HG02973 (cell line): ENCODE measurements at regions not wholly inside any gene's neighbourhood (a gene's known extent, or its start where the extent isn't known, plus 50 kb on each side); places are given as distances from the start of the nearest gene placed in this dataset.

Experiments
- ATAC-seq: cut with Tn5 transposase; IDR thresholded peaks from one replicate; pipeline ENCODE4 v1.9.1; 2021; ENCODE audit warnings: moderate library complexity; ENCODE audit not compliant: unreplicated experiment

DNA sequence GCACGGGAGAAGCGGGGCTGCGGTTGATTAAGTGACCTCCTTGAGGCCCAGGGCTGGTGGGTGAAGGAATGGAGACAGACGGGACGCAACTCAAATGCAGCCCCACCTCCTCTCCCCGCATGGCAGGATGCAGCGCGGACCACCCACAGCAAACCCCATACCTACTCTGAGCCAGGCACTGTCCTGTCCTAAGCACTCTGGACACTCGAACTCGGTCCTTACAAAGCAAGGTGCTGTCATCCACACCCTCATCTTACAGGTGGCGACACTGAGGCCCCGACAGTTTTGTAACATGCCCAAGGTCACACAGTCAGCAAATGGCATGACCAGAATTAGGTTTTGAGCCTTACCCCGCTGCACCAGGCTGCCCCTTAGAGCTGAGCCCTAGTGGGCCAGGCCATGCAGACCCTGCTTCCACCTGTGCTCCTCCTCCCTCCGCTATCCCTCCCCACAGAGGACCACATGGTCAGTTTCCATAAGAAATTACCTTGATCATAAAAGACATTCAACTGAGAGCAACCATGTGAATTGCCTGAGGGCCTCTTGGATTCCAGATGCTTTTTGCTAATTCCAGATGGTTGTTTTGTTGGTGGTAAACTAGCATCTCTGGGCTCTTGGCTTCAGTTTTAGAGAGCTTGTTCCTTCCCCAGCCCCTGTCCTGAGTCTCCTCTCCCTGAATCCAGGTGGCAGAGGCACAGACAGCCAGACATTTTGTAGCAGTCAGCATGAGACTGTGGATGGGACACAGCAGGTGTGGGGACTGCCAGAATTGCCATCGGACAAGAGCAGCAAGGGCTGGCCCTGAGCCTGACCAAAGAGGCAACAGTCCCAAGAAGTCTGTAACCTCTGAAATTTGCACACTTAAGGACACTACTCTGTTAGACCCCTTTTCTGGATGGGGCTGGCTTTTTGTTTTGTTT, 171.9 kb upstream of the PMEPA1 start:
- ATAC-seq: no peak

DNA sequence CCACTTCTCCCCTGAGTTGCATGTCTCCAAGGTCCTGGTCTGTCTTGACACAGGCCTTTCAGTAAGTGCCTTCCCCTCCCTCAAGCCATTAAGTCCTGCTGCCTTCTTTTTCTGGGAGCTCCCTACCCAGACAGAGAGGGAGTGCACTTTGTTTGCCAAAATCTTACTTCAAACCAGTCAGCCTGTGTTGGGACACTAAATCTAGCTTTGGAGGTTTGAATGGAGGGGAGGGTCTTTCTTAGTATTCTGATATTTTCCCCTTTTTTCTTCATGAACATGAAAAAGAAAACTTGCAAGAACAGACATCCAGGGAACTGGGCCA, 170.7 kb upstream of the PMEPA1 start:
- no peak for ATAC-seq

DNA sequence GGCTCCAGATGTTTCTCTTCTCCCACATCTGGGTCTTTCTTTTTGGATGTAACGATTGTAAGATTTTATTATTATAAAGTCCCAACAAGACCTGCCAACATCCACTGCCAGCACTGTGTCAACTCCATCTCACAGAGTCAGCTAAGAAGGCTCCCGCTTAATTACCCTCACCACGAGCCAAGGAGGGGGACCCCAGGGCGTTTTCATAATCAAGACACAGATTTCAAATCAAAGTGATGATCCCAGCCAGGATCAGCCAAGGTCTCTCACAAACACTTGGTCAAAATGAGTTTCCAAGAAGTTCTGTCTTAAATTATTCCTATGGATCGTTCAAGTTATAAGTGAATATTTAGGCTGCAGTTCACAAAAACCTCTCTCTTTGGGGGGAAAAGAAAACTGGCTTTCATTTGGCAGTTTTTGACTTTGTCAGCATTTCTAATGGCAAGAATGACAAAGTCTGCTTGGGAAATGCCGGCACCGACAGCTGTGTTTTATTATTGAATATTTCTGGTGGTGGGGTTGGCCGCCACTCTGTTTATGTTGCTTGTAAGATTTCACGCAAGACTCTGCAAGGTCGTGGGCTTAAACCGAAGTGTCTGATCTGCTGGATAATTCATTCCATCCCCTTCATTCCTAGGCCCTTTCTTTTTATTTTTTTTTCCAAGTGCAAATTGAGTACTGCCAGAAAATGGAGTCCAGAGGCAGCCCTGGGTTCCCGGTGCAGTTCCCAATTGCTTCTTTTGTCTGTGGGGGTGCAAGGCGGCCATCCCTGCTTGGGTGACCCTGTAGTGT, 170.2 kb upstream of the PMEPA1 start:
- ATAC-seq: no peak

DNA sequence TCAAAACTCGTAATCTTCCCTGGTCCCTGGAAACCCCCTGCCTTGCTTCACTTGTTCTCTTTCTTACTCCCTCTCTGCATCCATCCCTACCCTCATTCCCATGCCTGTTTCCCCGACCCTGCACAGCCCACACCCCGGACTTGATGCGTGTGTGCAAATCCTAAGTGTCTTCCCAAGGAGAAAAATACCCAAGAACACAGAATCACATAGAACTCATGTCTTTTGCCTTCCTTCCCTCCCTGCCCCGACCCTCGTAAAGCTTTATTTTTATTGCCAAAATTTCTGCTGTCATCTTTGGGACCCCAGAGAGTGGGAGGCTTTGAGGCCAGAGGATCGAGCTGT, 169.6 kb upstream of the PMEPA1 start:
- no peak for ATAC-seq

DNA sequence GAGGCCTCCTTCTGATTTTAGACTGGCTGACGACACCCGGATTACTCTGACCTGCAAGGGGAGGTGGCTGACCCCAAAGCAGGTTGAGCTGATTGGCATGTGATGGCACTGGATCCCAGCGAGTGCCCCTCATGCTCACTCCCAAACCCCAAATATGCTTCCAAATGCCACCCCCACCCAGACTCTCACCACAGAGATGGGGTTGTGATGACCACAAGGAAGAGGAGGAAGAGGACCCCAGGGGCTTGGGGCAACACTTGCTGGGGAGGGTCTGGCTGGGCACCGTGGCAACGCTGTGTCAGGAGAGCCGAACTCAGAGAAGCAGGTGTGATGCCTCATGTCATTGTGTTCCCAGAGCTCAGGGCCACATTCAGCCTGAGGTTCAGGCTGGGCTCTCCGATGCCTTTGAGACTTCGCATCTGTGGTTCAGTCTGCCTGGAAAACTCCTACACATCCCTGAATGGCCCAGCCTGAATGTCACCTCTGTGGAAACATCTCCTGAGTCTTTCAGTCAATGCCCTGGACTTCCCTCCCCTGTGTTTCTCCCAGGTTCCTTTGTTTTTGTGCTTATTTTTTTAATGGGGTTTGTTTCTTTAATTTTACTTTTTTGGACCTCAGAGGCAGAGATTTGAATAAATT, 169.1 kb upstream of the PMEPA1 start:
- ATAC-seq: no peak

DNA sequence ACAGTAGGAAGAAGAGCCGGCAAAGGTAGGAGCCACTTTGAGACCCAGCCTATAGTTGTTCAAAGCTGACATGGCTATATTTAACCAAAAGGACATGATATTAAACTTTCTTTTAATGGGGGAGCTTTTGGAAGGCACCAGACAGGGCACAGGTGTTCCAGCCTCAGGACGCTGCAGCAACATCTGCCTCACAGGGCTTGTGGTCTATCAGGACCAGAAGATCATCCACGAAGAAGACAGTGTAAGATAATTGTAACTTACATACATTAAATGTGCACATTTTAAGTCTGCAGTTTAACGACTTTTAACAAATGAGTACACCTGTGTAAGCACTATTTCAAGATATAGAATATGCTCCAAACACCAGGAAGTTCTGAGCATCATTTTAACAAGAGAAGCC, 168.2 kb upstream of the PMEPA1 start:
- no peak for ATAC-seq

DNA sequence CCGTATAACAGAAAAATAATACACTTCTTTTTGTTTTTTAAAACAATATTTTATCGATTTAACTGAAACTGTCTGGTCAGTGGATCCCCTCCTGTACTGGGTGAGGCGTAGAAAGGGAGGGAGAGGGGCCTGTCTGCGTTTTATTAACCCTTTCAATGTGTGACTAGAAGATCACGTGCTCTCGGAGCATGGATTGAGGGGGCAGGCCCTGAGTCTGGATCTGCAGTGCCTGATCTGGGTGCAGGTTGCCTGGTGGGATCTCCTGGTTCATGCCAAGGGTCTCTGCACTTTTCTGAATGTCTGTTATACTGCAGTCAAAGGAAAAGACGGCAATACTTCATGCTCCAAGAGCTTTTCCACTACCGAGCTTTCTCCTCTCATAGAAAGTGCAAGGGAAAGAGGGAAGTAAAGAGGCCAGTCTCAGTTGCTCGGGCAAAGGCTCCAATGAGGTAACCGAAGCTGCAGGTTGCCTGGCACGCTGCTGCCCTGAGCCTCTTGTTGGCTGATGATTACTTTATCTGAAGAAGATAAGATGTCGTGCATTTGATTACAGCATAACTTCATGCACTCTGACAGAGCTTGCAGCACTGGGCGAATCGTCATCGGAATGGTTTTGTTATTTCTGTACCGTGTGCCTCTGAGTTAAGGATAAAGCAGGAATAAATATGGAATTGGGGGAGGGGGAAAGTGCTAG, 167.5 kb upstream of the PMEPA1 start:
- no peak for ATAC-seq

DNA sequence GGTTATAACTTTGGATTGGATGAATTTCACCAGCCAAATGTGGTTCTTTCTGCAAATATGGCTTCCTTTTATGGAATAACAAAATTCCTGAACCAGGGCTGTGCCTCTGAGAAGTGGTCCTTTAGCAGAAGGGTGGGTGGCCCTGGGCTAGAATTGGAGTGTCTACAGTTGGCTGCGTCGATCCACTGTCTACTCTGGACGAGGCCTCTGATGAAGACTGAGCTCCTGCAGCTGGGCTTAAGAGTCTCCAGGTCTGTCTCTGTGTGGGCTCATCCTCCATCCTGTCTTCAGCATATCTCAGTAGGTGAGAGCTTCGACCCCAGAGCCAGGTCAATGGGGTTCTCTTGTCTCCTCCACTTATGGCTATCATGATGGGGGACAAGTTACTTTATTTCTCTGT, 166.3 kb upstream of the PMEPA1 start:
- no peak for ATAC-seq

DNA sequence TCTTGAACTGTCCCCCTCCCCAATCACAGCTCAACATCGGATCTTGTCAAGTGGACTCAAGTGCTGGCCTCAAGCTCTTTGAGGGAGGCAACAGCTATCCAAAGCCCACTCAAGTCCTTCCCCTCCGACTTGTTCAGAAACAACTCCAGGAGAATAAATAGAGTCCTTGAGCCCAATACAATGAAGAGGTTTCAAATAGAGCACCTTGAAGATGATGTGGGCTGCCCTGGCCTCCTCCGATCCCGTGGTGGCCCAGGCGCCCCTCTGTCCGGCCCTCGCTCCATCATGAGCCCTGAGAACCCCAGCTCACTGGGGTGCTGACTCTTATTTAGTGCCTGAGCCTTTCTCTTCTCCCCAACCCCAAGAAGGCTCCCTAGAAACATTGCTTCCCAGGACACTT, 164.3 kb upstream of the PMEPA1 start:
- no peak for ATAC-seq

DNA sequence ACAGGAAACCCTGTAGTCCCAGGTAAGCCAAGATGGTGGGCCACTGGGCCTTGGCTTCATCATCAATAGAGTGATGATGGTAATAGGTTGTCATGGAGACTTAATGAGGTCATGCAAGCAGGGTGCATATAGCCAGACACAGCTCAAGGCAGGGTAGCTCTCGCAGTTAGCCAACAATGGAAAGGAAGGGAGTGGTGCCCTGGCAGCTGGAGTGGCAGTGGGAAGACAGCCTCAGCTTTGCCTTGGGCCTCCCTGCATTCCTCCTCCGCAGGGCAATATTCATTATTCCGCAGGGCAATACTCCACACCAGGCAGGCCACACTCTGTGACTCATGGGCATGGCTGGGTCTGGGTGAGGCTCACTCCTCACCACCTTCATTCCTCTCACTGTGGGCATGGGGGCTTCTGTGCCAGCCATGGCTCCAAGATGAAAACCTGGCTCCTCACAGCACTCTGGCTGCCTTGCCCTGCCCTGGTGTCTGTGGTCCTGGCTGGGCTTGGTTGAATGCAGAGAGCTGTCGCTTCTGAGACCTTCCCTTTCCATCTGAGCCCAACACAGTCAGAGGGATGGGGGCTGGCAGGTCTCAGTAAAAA, 163.1 kb upstream of the PMEPA1 start:
- ATAC-seq: no peak

DNA sequence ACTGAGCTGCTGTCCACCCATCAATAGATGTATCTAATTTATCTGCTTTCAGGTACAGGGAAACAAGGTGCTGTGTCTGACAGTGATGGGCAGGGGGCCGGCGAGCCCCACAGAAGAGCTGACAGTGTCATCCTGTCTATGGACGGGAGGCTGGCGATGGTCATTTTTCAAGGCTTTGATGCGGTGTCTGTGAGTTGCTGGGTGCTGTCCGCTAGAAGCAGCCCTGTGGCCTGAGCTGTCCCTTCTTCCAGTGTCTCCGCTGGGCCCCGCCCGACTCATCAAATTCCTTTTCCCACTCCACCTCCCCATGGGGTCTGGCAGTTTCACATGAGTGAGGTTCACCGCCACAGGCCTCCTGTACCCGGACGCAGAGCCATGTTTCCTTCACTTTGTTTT, 161.4 kb upstream of the PMEPA1 start:
- ATAC-seq: no peak

DNA sequence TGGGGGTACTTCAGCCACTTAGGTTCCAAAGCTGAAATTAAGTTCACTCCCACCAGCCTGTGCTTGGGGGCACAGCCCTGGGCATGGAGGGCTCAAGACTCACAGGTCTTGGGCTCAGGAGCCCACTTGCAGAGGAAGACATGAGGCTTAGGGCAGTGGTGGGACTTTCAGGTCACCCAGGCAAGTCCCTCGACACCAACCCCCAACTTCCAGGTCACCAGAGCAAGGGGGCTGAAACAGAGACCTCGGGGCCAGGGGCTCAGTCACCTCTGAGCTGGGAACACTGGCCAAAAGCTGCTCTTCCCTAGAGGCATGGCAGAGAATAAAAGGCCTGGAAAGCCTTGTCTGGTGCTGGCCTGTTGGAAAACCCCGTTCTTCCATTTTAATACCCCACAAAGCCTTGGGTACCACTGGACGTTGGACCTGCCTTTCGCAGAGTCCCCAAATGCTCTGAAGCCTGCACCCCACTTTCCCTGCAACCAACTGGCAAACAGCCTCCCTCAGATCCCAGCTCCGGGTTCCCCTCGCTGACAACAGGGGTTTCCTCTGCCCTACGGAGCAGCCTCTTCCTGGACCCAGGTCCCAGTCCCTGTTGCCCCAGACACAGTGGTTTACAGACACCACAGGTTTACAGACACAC, 160.9 kb upstream of the PMEPA1 start:
- ATAC-seq: no peak

DNA sequence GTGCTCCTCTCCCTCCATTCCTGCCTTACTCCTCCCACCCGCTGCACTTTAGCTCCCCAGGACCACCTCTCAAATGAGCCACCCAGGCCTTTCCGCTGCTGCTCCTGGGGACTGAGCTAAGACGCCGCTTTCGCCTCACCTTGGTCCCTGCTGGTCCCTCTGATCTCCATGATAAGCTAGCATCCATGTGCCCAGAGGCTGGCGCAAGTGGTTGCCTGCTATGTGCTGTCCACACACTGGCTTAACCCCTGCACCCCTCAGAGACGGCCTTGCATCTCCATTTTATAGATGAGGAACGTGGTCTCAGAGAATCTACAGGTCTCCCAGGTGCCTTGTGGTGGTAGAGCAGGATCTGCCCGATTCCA, 160.1 kb upstream of the PMEPA1 start:
- no peak for ATAC-seq

DNA sequence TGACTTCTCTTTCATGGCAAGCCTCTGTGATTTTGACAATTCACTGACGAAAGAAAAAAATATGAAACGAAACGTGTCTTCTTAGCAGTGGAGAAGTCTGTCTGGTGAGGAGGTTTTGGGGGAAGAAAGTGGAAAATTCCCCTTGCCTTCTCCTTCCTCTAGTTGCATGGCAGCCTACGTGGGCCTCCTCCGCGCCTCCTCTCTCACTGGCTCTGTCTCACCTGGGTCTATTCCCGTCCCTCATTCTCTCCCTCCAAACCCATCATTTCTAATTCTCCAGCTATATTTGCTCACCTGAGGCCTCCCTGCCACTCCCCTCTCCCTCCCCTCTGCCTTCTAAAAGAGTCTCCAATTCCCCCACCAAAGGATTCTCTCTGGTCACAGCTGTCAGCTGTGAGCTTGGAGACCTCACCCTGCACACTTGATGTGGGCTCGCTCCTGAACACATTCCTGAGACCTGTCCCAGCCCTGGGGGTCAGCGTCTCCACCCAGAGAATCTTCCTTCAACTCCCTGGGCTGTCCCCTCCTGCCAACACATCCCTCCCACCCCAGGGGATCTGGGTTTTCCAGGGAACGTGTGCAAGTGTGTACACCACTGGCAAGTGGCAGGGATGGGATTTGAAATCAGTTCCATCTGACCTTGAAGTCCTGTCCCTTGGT, 159.6 kb upstream of the PMEPA1 start:
- no peak for ATAC-seq

DNA sequence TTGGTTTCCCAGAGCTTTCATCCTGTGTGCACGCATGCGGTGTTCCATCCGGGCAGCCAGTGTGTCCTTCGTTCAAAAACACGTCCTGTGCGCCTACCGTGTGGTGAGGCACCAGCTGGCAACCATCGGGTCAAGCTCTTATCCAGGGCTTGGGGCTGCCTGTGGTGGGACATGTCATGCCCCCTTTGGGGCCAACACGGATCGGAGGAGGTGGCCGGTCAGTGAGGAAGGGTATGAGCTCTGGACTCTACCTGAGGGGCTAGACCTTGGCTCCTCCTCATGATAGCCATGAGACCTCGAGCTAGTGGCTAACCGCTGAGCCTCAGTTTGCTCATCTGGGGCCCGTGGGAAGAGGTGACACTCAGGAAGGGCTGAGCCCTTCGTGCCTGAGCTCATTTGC, 158.5 kb upstream of the PMEPA1 start:
- ATAC-seq: no peak

DNA sequence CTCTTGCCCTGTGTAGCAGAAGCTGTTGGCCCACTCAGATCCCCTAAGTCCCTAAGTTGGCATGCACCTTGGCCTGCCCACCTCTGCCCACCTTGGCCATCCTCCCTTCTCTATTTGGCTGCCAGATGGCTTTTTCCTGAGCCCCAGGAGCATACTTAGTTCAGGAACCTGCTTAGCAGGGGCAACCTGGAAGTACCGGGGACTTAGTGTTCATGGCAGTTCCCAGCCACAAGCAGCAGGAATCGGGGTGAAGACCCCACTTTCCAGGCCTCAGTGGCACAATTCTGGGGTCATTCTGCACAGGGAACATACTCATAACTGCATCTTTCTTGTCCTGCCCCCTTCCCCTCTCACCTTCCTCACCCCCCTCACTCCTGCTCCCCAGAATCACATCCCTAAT, 158.0 kb upstream of the PMEPA1 start:
- ATAC-seq: no peak

DNA sequence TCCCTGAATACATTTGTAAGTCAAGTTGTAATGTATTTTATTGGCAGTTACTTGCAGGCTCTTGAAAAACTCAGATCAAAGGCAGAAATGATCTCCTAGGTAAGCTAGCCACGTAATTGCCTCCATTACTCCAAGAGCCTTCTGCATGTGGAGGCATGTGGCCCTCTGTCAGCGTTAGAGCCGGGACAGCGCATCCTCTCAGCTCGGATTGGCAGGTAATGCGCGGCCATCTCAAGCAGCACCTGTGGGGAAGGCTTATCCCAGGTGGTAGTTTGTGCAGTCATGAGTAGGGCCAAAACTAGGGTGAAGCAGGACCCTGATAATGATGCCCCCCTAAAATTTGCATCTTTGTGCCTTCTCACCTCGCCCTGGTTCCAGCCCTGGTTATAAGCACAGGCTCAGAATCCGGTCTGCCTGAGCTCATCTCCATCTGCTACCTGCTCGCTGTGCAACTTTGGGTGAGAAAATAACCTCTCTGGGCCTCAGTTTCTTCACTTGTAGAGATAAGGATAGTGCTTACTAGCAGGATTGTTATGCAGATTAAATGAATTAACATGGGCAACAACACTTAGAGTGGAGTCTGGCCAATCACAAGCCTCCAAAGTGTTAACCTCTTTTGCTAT, 157.5 kb upstream of the PMEPA1 start:
- ATAC-seq: no peak

DNA sequence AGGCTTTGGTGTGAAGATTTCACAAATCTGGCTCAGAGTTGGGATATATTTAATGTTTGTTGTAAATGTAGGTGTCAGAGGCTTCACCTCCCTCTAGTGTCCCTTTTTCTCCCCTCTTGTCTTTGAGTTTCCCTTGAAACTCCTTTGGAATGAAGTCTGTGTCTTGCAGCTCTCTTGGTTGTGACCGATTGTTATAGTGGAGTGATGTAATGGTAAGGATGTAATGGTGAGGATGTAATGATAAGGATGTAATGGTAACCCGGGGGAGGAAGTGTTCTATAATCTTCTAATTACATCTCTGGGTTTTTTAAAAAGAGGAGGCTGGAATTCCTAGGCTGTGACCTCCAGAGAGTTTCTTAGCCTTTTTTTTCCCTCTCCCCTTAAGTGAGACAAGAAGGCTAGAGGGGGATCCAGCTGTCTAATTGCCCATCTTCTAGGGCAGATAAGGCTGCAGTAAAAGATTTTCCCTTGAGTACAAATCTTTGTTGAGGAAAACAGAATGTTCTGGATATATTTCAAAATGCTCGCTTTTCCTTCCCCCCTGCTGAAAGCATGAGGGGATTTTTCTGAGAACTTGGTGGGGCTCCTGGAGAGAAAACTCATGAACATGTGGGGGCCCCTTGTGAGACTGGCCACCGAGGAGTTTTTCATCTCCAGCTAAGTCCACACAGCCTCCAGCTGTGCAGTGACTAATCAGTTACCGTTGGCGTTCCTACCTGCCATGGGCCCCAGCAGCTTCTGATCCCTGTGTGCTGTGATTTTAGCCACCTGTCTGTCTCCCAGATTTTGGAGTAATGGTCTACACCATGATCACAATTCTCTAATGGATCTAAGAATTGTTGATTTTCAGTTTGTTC, 156.7 kb upstream of the PMEPA1 start:
- ATAC-seq: no peak

DNA sequence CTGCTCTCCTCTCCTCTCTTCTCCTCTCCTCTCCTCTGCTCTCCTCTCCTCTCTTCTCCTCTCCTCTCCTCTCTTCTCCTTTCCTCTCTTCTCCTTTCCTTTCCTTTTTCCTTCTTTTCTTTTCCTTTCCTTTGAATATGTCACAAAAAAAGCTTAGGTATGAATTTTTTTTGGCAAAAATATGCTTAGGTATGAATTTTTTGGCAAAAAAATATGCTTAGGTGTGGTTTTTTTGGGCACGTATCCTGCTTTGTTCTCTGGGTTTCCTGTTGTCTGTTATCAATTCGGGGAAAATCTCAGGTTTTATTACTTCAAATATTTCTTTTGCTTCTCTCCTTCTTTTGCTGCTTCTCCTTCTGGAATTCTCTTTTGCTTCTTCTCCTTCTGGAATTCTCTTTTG, 155.5 kb upstream of the PMEPA1 start:
- ATAC-seq: no peak
